WTC11 (cell line): ENCODE measurements at regions not wholly inside any gene's neighbourhood (a gene's known extent, or its start where the extent isn't known, plus 50 kb on each side); places are given as distances from the start of the nearest gene placed in this dataset.

ENCODE experiments used
- ATAC-seq: fragments of 200-7000 bp; cut with Tn5 transposase; 2 replicates; pipeline ENCODE4 v1.10.0; 2021; ENCODE audit warnings: mild to moderate bottlenecking, moderate library complexity
- CTCF ChIA-PET: fragments of 300-600 bp; sonication (Branson Sonifier 250); formaldehyde crosslinking; loops from one replicate; lab custom pipeline; 2021; ENCODE audit warnings: antibody characterized with exemption; lab: Charles Lee
- POLR2A ChIA-PET: fragments of 350-600 bp; sonication (Branson Sonifier 250); formaldehyde crosslinking; loops from one replicate; lab custom pipeline; 2021; ENCODE audit warnings: antibody characterized with exemption; lab: Charles Lee
- DNase-seq: peaks from one replicate; pipeline ENCODE4 v3.0.0; 2021; ENCODE audit warnings: low spot score
- H3K27ac Mint-ChIP-seq: 2 replicates; pipeline ENCODE4 v1.8.0; 2021; ENCODE audit warnings: mixed read lengths
- H3K27me3 Mint-ChIP-seq: 2 replicates; pipeline ENCODE4 v1.8.0; 2021; ENCODE audit warnings: low read depth, mild to moderate bottlenecking, moderate library complexity, mixed read lengths
- H3K36me3 Mint-ChIP-seq: 2 replicates; pipeline ENCODE4 v1.8.0; 2021; ENCODE audit warnings: mixed read lengths
- H3K4me1 Mint-ChIP-seq: 2 replicates; pipeline ENCODE4 v1.8.0; 2022; ENCODE audit warnings: mixed read lengths
- H3K4me3 Mint-ChIP-seq: 2 replicates; pipeline ENCODE4 v1.8.0; 2021; ENCODE audit warnings: mild to moderate bottlenecking, moderate library complexity, mixed read lengths
- H3K9me3 Mint-ChIP-seq: 2 replicates; pipeline ENCODE4 v1.8.0; 2021; ENCODE audit warnings: mixed read lengths
- ATF3 ChIP-seq: sonication (generic); formaldehyde crosslinking; conservative IDR thresholded peaks from 2 replicates; pipeline ENCODE4 v1.8.1; 2022; ENCODE audit warnings: mild to moderate bottlenecking, missing genetic modification reagents
- ATF6 ChIP-seq: sonication (generic); formaldehyde crosslinking; IDR thresholded peaks from 2 replicates; pipeline ENCODE4 v1.8.1; 2023; ENCODE audit warnings: mild to moderate bottlenecking, missing genetic modification reagents
- CREM ChIP-seq: sonication (generic); formaldehyde crosslinking; IDR thresholded peaks from 2 replicates; pipeline ENCODE4 v1.8.1; 2022; ENCODE audit warnings: mild to moderate bottlenecking, missing genetic modification reagents, moderate library complexity
- ERG ChIP-seq: fragments of 250-450 bp; sonication (Bioruptor Pico); IDR thresholded peaks from 2 replicates; pipeline ENCODE4 v1.8.0; 2021; ENCODE audit warnings: mild to moderate bottlenecking
- JUN ChIP-seq: sonication (generic); formaldehyde crosslinking; IDR thresholded peaks from 2 replicates; pipeline ENCODE4 v1.8.0; 2023; ENCODE audit warnings: mild to moderate bottlenecking, missing genetic modification reagents
- NFYB ChIP-seq: sonication (generic); formaldehyde crosslinking; conservative IDR thresholded peaks from 2 replicates; pipeline ENCODE4 v1.8.0; 2022; ENCODE audit warnings: low read depth, missing genetic modification reagents
- NR2C2 ChIP-seq: sonication (generic); formaldehyde crosslinking; IDR thresholded peaks from 2 replicates; pipeline ENCODE4 v1.8.0; 2022; ENCODE audit warnings: mild to moderate bottlenecking, missing genetic modification reagents
- SMAD3 ChIP-seq: sonication (generic); formaldehyde crosslinking; IDR thresholded peaks from 2 replicates; pipeline ENCODE4 v1.8.0; 2022; ENCODE audit warnings: missing genetic modification reagents, mild to moderate bottlenecking, borderline replicate concordance
- USF1 ChIP-seq: sonication (generic); formaldehyde crosslinking; IDR thresholded peaks from 2 replicates; pipeline ENCODE4 v1.8.0; 2022; ENCODE audit warnings: mild to moderate bottlenecking, missing genetic modification reagents
- ZBTB21 ChIP-seq: sonication (generic); formaldehyde crosslinking; IDR thresholded peaks from 2 replicates; pipeline ENCODE4 v1.8.1; 2023; ENCODE audit warnings: mild to moderate bottlenecking, missing genetic modification reagents, borderline replicate concordance
- ZNF425 ChIP-seq: fragments of 250-450 bp; sonication (Bioruptor Pico); conservative IDR thresholded peaks from 2 replicates; pipeline ENCODE4 v1.9.0; 2021; ENCODE audit warnings: mild to moderate bottlenecking
- ZNF532 ChIP-seq: fragments of 250-450 bp; sonication (Bioruptor Pico); IDR thresholded peaks from 2 replicates; pipeline ENCODE4 v1.9.0; 2021; ENCODE audit warnings: mild to moderate bottlenecking, borderline replicate concordance
- ZSCAN18 ChIP-seq: fragments of 250-450 bp; sonication (Bioruptor Pico); IDR thresholded peaks from 2 replicates; pipeline ENCODE4 v2.1.2; 2022; ENCODE audit warnings: mild to moderate bottlenecking, moderate library complexity
- TF ChIP-seq, protein P1 (sequence below): fragments of 250-450 bp; sonication (Bioruptor Pico); IDR thresholded peaks from 2 replicates; pipeline ENCODE4 v1.9.0; 2021; ENCODE audit warnings: mild to moderate bottlenecking
- TF ChIP-seq, protein P2 (sequence below): sonication (generic); formaldehyde crosslinking; IDR thresholded peaks from 2 replicates; pipeline ENCODE4 v1.8.0; 2022; ENCODE audit warnings: missing genetic modification reagents

GRCh38 chr2:421406-421805 lies 133.5 kb upstream of the ALKAL2 start:
- H3K27ac Mint-ChIP-seq, result no peak overlapping the region
- H3K9me3 Mint-ChIP-seq, result no peaks in the 10 kb centered on the region
- ChIA-PET CTCF (no interaction called here), POLR2A (no interaction called here)
- no peak overlapping the region for H3K4me3 Mint-ChIP-seq
- H3K4me1 Mint-ChIP-seq, result peaks cover 6% of the 10 kb centered on the region
- no peaks in the 10 kb centered on the region; the same call in 1 of the 2 replicates for H3K27me3 Mint-ChIP-seq
- ATAC-seq (no peak), DNase-seq (no peak)
- no peak for TF ChIP-seq ZBTB21 (CRISPR knock-in tag)
- TF ChIP-seq ERG (CRISPR knock-in tag), result no peak
- TF ChIP-seq, protein P1, sequence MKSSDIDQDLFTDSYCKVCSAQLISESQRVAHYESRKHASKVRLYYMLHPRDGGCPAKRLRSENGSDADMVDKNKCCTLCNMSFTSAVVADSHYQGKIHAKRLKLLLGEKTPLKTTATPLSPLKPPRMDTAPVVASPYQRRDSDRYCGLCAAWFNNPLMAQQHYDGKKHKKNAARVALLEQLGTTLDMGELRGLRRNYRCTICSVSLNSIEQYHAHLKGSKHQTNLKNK, result no peak
- TF ChIP-seq ZNF532, result no peak
- no peaks in the 10 kb centered on the region for H3K36me3 Mint-ChIP-seq

GRCh38 chr2:419687-420317 lies 131.9 kb upstream of the ALKAL2 start:
- ChIA-PET POLR2A (no interaction called here), CTCF (no interaction called here)
- H3K27ac Mint-ChIP-seq, result no peak overlapping the region
- H3K36me3 Mint-ChIP-seq, result no peaks in the 10 kb centered on the region
- H3K4me3 Mint-ChIP-seq, result no peak overlapping the region
- peaks cover 3% of the 10 kb centered on the region for H3K27me3 Mint-ChIP-seq
- H3K9me3 Mint-ChIP-seq, result no peaks in the 10 kb centered on the region
- no peaks in the 10 kb centered on the region for H3K4me1 Mint-ChIP-seq
- no peak for ATAC-seq
- DNase-seq, result no peak
- TF ChIP-seq ATF6, result no peak
- TF ChIP-seq ATF3 (CRISPR knock-in tag), result no peak
- no peak for TF ChIP-seq SMAD3
- TF ChIP-seq JUN (CRISPR knock-in tag), result no peak
- no peak for TF ChIP-seq ZSCAN18
- TF ChIP-seq USF1 (CRISPR knock-in tag), result no peak
- TF ChIP-seq NFYB, result no peak
- TF ChIP-seq NR2C2 (CRISPR knock-in tag), result no peak
- TF ChIP-seq CREM (CRISPR knock-in tag), result no peak
- TF ChIP-seq, protein P2, sequence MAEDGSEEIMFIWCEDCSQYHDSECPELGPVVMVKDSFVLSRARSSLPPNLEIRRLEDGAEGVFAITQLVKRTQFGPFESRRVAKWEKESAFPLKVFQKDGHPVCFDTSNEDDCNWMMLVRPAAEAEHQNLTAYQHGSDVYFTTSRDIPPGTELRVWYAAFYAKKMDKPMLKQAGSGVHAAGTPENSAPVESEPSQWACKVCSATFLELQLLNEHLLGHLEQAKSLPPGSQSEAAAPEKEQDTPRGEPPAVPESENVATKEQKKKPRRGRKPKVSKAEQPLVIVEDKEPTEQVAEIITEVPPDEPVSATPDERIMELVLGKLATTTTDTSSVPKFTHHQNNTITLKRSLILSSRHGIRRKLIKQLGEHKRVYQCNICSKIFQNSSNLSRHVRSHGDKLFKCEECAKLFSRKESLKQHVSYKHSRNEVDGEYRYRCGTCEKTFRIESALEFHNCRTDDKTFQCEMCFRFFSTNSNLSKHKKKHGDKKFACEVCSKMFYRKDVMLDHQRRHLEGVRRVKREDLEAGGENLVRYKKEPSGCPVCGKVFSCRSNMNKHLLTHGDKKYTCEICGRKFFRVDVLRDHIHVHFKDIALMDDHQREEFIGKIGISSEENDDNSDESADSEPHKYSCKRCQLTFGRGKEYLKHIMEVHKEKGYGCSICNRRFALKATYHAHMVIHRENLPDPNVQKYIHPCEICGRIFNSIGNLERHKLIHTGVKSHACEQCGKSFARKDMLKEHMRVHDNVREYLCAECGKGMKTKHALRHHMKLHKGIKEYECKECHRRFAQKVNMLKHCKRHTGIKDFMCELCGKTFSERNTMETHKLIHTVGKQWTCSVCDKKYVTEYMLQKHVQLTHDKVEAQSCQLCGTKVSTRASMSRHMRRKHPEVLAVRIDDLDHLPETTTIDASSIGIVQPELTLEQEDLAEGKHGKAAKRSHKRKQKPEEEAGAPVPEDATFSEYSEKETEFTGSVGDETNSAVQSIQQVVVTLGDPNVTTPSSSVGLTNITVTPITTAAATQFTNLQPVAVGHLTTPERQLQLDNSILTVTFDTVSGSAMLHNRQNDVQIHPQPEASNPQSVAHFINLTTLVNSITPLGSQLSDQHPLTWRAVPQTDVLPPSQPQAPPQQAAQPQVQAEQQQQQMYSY, result no peak
- TF ChIP-seq ZNF425, result no peak
